ENCODE measurements at regions not wholly inside any gene's neighbourhood (a gene's known extent, or its start where the extent isn't known, plus 50 kb on each side); places are given as distances from the start of the nearest gene placed in this dataset.
A peak's percentile ranks its signal among the peaks of the same experiment; 100 is the strongest.
"Not testable (repeated sequence)": the region's sequence is repeated elsewhere in the genome, so short reads cannot be mapped to it uniquely, and the experiment has no call there.

GRCh38 chr7:136103545-136104268 is 126.5 kb upstream of the MTPN start:
- DNase-seq = no peak

- no peak for DNase-seq
These were observed 125.7 kb upstream of the MTPN start for GRCh38 chr7:136102881-136103280.

- DNase-seq = not testable (repeated sequence)
These were observed 115.6 kb upstream of the MTPN start for GRCh38 chr7:136092714-136093113.

- DNase-seq = no peak
These were observed 110.7 kb upstream of the MTPN start for GRCh38 chr7:136087881-136088280.

- DNase-seq = peak in 1 of 6 experiments; percentile 1
These were observed 109.6 kb upstream of the MTPN start for GRCh38 chr7:136086712-136087111.

- no peak for DNase-seq
These were observed 102.8 kb upstream of the MTPN start for GRCh38 chr7:136079934-136080333.

- no peak for DNase-seq
These were observed 102.3 kb upstream of the MTPN start for GRCh38 chr7:136079478-136079892.

- DNase-seq = no peak
These were observed 101.9 kb upstream of the MTPN start for GRCh38 chr7:136079066-136079465.

GRCh38 chr7:136078630-136079029 is 101.5 kb upstream of the MTPN start:
- no peak for DNase-seq

GRCh38 chr7:136076954-136077353 is 99.8 kb upstream of the MTPN start:
- DNase-seq = no peak

GRCh38 chr7:136074843-136075242 is 97.7 kb upstream of the MTPN start:
- no peak for DNase-seq

- no peak for DNase-seq
These were observed 95.3 kb upstream of the MTPN start for GRCh38 chr7:136072447-136072846.

GRCh38 chr7:136070736-136071505 is 93.8 kb upstream of the MTPN start:
- no peak for DNase-seq

- no peak for DNase-seq
These were observed 92.8 kb upstream of the MTPN start for GRCh38 chr7:136069840-136070529.

GRCh38 chr7:136067277-136067676 is 90.1 kb upstream of the MTPN start:
- DNase-seq = no peak

- no peak for DNase-seq
These were observed 89.4 kb upstream of the MTPN start for GRCh38 chr7:136066304-136067143.

GRCh38 chr7:136064627-136065237 is 87.6 kb upstream of the MTPN start:
- no peak for DNase-seq

- no peak for DNase-seq
These were observed 86.9 kb upstream of the MTPN start for GRCh38 chr7:136064081-136064480.

- DNase-seq = no peak
These were observed 86.1 kb upstream of the MTPN start for GRCh38 chr7:136063326-136063666.

- DNase-seq = no peak
These were observed 85.6 kb upstream of the MTPN start for GRCh38 chr7:136062625-136063325.

GRCh38 chr7:136061433-136061832 is 84.3 kb upstream of the MTPN start:
- no peak for DNase-seq

GRCh38 chr7:136058546-136058945 is 81.4 kb upstream of the MTPN start:
- no peak for DNase-seq
